ENCODE measurements at regions not wholly inside any gene's neighbourhood (a gene's known extent, or its start where the extent isn't known, plus 50 kb on each side); places are given as distances from the start of the nearest gene placed in this dataset.

- no peaks in the 10 kb centered on the region for H3K36me3 ChIP-seq (ENCODE audit: control insufficient read depth, insufficient read depth, low read length)
Measured at GRCh38 chr14:62081951-62082350, 319.7 kb downstream of the SNAPC1 start.

DNA sequence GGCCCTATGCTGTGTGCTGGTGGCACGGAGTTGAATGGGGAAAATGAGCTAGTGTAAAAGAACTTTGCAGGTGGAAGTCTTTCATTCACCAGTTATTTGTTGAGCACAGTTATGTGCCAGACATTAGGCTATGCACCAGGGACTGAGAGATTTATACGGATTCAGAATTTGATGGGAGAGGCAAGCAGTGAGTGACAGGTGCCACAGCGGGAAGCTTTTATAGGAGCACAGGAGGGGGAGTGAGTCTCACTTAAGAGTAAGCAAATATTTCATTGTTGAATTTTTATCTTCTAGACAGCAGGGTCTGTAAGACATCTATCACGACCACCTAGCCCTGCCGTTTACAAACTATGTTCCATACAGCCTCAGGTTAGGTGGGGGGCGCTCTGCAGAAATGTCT, 320.6 kb downstream of the SNAPC1 start:
- ChIA-PET CTCF (interaction anchor here (1.0 to 1.6 kb wide), 3 partner anchors 11 to 31 kb away, joined by 3 to 4 read pairs (median 3); no protein-coding TSS in a partner anchor), POLR2A (no interaction called here)

More at GRCh38 chr14:62081951-62082350, 319.7 kb downstream of the SNAPC1 start:
- POLR2A ChIA-PET, result no interaction called here
- no peak for DNase-seq (ENCODE audit: low read depth)
- H3K27me3 ChIP-seq (ENCODE audit: control insufficient read depth, insufficient read depth, low read length), result no peaks in the 10 kb centered on the region; the same call in 1 of the 2 replicates
- CTCF ChIA-PET, result interaction anchor here (1.4 to 1.6 kb wide), 3 partner anchors 10 to 32 kb away, joined by 3 to 4 read pairs (median 3); no protein-coding TSS in a partner anchor
- TF ChIP-seq, protein P1, sequence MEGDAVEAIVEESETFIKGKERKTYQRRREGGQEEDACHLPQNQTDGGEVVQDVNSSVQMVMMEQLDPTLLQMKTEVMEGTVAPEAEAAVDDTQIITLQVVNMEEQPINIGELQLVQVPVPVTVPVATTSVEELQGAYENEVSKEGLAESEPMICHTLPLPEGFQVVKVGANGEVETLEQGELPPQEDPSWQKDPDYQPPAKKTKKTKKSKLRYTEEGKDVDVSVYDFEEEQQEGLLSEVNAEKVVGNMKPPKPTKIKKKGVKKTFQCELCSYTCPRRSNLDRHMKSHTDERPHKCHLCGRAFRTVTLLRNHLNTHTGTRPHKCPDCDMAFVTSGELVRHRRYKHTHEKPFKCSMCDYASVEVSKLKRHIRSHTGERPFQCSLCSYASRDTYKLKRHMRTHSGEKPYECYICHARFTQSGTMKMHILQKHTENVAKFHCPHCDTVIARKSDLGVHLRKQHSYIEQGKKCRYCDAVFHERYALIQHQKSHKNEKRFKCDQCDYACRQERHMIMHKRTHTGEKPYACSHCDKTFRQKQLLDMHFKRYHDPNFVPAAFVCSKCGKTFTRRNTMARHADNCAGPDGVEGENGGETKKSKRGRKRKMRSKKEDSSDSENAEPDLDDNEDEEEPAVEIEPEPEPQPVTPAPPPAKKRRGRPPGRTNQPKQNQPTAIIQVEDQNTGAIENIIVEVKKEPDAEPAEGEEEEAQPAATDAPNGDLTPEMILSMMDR (IDR thresholded peaks at IDR 0.05; ENCODE audit: insufficient read depth, low read depth, low read length), result no peak
- no peak overlapping the region for H3K4me3 ChIP-seq (ENCODE audit: low read depth, low read length)

GRCh38 chr14:62084020-62084419, 321.8 kb downstream of the SNAPC1 start:
- CTCF ChIA-PET, result no interaction called here

More for the DNA sequence above, 320.6 kb downstream of the SNAPC1 start:
- TF ChIP-seq, protein P1 (IDR thresholded peaks at IDR 0.05; ENCODE audit: insufficient read depth, low read depth, low read length), result no peak
- no peak for DNase-seq (ENCODE audit: low read depth)
- H3K36me3 ChIP-seq (ENCODE audit: control insufficient read depth, insufficient read depth, low read length), result no peaks in the 10 kb centered on the region
- no peak overlapping the region for H3K4me3 ChIP-seq (ENCODE audit: low read depth, low read length)
- H3K27me3 ChIP-seq (ENCODE audit: control insufficient read depth, insufficient read depth, low read length), result no peaks in the 10 kb centered on the region; the same call in 1 of the 2 replicates

GRCh38 chr14:62087191-62087590, 325.0 kb downstream of the SNAPC1 start:
- Histone ChIP-seq H3K36me3 (ENCODE audit: control insufficient read depth, insufficient read depth, low read length) (no peaks in the 10 kb centered on the region), H3K27me3 (ENCODE audit: control insufficient read depth, insufficient read depth, low read length) (no peaks in the 10 kb centered on the region), H3K4me3 (ENCODE audit: low read depth, low read length) (no peak overlapping the region)
- CTCF ChIA-PET, result interaction anchor here (1.5 kb wide), 1 partner anchor 13 kb away, joined by 3 read pairs; no protein-coding TSS in a partner anchor
- TF ChIP-seq, protein P1 (IDR thresholded peaks at IDR 0.05; ENCODE audit: insufficient read depth, low read depth, low read length), result no peak
- POLR2A ChIA-PET, result no interaction called here
- no peak for DNase-seq (ENCODE audit: low read depth)

More at GRCh38 chr14:62084020-62084419, 321.8 kb downstream of the SNAPC1 start:
- POLR2A ChIA-PET, result no interaction called here
- TF ChIP-seq, protein P1 (IDR thresholded peaks at IDR 0.05; ENCODE audit: insufficient read depth, low read depth, low read length), result no peak
- no peak for DNase-seq (ENCODE audit: low read depth)
- Histone ChIP-seq H3K27me3 (ENCODE audit: control insufficient read depth, insufficient read depth, low read length) (no peaks in the 10 kb centered on the region; the same call in 1 of the 2 replicates), H3K36me3 (ENCODE audit: control insufficient read depth, insufficient read depth, low read length) (no peaks in the 10 kb centered on the region), H3K4me3 (ENCODE audit: low read depth, low read length) (no peak overlapping the region)

- CTCF ChIA-PET, result no interaction called here
- Histone ChIP-seq H3K4me3 (ENCODE audit: low read depth, low read length) (no peak overlapping the region), H3K27me3 (ENCODE audit: control insufficient read depth, insufficient read depth, low read length) (no peaks in the 10 kb centered on the region), H3K36me3 (ENCODE audit: control insufficient read depth, insufficient read depth, low read length) (no peaks in the 10 kb centered on the region)
- TF ChIP-seq, protein P1 (IDR thresholded peaks at IDR 0.05; ENCODE audit: insufficient read depth, low read depth, low read length), result no peak
- POLR2A ChIA-PET, result no interaction called here
- DNase-seq (ENCODE audit: low read depth), result no peak
Measured at GRCh38 chr14:62093736-62094135, 331.5 kb downstream of the SNAPC1 start.

Data from BJ (cell line).